Right cardiac atrium (tissue), 5 donors: ENCODE measurements at regions not wholly inside any gene's neighbourhood (a gene's known extent, or its start where the extent isn't known, plus 50 kb on each side); places are given as distances from the start of the nearest gene placed in this dataset.
A peak's percentile ranks its signal among the peaks of the same experiment; 100 is the strongest.

Experiments
- ATAC-seq, 2 donors: fragments of 200-7000 bp; cut with Tn5 transposase; one replicate each; pipeline versions ENCODE4 v1.8.0 to v1.9.1; 2020; ENCODE audit warnings: moderate library complexity in 2 of 2, mild to moderate bottlenecking in 1 of 2
- DNase-seq, 3 donors: peaks; one replicate each; pipeline ENCODE4 v3.0.0-alpha.2; 2020
- H3K27ac ChIP-seq: one replicate; pipeline ENCODE4 v1.5.1; 2013; ENCODE audit warnings: mild to moderate bottlenecking, low read length, control low read depth, moderate library complexity
- H3K27me3 ChIP-seq: one replicate; pipeline ENCODE4 v1.6.1; 2013; ENCODE audit not compliant: control insufficient read depth, insufficient read depth
- H3K4me1 ChIP-seq: one replicate; pipeline ENCODE4 v1.6.1; 2013; ENCODE audit warnings: low read length; ENCODE audit not compliant: control insufficient read depth, insufficient read depth
- H3K4me3 ChIP-seq: one replicate; pipeline ENCODE4 v1.5.1; 2013; ENCODE audit warnings: low read length, control low read depth
- H3K9me3 ChIP-seq: one replicate; pipeline ENCODE4 v1.6.1; 2013; ENCODE audit warnings: low read length; ENCODE audit not compliant: control insufficient read depth
- WGBS: extraction: QIAGEN DNeasy Blood & Tissue Kit; methylation state at CpG from one replicate; pipeline ENCODE4 v1.1.7; 2013; 5-methylcytosine and 5-hydroxymethylcytosine counted together
- intact Hi-C, 4 donors: fragments of 100-400 bp; cut with DNase I; formaldehyde crosslinking; loops; one replicate each; pipeline versions ENCODE4 v1.11.0 to v1.14.0; 2022 to 2023
- donor health status: healthy with polysubstance abuse.
- donor health status: DM: no; HTN: yes; CAD: no.
- donor health status: DM: no; HTN: no; CAD: no.
- donor health status: DM: no; HTN: yes; CAD: no; lungs with severe emphysema.
- donor health status: DM: yes; HTN: yes; CAD: no.

DNA sequence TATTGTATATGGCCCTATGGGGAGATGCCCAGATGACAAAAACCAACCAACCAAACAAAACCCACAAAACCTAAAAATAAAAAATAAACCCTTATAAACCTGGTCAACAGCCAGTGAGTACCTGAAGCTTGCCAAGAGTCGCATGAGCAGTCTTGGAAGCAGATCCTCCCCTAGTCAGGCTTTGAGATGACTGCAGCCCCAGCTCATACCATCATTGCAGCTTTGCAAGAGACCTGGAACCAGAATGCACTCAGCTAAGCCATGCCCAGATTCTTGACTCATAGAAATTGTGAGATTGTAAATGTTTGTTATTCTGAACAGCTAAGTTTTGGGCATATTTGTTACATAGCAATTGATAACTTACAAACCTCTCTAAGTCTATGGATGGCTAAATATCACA lies 326.8 kb downstream of the HLX start:
- Histone ChIP-seq H3K27me3 (no peaks in the 10 kb centered on the region), H3K9me3 (no peaks in the 10 kb centered on the region), H3K4me3 (no peak overlapping the region), H3K27ac (no peak overlapping the region), H3K4me1 (no peaks in the 10 kb centered on the region)
- 67% methylated on average over 1 of the region's 1 CpG for WGBS
- DNase-seq (no peak), ATAC-seq (no peak)
- intact Hi-C loops: loop anchor here in 2 of 4 donors (10.0 kb wide), 2 partner anchors 301 to 331 kb away; partner anchors contain the start of gene HLX (in 1 of the 2)

DNA sequence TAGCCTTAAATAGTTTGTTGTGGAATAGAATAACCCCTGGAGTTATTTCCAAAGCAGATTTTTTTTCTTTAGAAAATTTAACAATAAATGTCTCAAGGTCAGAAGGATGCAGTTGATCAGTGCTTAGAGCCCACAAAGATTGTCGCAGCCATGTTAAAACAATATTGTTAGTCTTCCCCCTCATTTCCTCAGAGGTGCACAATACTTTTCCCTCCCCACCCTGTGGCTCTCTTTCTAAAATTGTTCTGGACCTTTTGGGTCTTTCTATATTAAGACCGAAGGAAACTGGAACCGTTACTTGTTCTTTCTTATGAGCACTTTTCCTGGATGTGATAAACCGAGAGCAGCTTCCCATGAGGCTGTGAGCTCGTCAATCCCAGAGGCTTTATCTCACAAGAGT lies 333.7 kb downstream of the HLX start:
- no peak overlapping the region for H3K4me3 ChIP-seq
- no peaks in the 10 kb centered on the region for H3K9me3 ChIP-seq
- intact Hi-C loops: no loop called here
- WGBS: 41% methylated on average over 5 of the region's 5 CpGs
- DNase-seq: no peak
- ATAC-seq: peak in 1 of 2 donors; percentile 35
- no peaks in the 10 kb centered on the region for H3K27me3 ChIP-seq
- no peak overlapping the region for H3K27ac ChIP-seq
- H3K4me1 ChIP-seq: peaks cover 3% of the 10 kb centered on the region

DNA sequence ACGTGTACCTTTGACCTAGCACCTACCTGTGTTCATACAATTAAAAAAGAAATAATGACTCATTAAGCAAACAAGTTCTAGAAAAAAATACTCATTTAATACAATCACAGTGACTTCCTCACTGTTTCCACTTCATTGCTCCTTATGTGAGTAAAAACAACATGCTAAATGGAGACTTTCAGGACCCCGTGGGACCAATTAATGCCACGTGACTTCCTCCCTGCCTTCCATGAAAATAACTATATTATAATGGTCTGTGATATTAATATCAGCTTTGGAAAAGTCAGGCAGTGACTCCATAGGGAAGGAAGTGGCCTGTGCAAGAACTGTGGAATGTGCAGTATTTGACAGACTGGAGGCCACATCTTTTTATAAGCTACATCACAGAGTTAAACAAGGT lies 337.8 kb downstream of the HLX start:
- Histone ChIP-seq H3K4me1 (peaks cover 3% of the 10 kb centered on the region), H3K27me3 (no peaks in the 10 kb centered on the region), H3K27ac (no peak overlapping the region), H3K9me3 (no peaks in the 10 kb centered on the region), H3K4me3 (no peak overlapping the region)
- ATAC-seq (peak; percentile 63 to 67), DNase-seq (peak in 1 of 3 donors; percentile 55)
- 26% methylated on average over 3 of the region's 3 CpGs for WGBS
- intact Hi-C loops: no loop called here

DNA sequence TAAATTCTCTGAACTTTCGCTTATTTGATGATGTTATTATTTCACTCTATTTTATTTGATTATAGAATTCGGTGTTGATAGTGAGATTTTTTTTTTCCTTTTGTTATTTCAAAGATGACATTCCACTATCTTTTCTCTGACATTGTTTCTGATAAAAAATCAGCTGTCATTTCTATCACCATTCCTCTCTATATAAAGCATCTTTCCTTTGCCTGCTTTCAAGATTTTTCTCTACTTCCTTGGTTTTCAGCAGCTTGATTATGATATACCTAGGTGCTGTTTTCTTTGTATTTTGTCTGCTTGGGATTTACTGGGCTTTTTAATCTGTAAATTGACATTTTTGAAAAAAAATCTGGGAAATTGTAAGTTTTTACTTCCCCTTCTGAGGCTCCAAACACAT lies 344.0 kb downstream of the HLX start:
- WGBS: 87% methylated on average over 2 of the region's 2 CpGs
- H3K27me3 ChIP-seq: no peaks in the 10 kb centered on the region
- H3K9me3 ChIP-seq: no peaks in the 10 kb centered on the region
- no peak overlapping the region for H3K4me3 ChIP-seq
- peaks cover 4% of the 10 kb centered on the region for H3K4me1 ChIP-seq
- DNase-seq (no peak), ATAC-seq (no peak)
- no peak overlapping the region for H3K27ac ChIP-seq
- intact Hi-C loops: no loop called here

DNA sequence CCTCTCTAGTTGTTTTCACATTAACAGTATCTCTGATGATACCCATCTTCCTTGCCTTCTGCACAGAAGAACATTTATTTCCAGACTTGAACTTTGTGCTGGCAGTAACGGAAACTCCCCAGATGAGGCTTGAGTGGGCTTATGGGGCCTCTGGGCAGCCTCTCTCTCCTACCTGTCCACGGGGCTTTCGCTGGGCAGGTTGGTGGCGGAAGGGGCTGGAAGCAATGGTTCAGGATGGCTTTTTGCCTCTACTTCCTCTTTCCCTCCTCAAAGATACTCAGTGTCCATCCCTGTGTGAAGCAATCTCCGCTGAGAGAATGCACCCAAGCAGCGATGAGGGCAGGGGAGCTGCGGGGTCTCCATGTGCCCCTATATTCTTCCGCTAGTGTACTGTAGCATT lies 348.2 kb downstream of the HLX start:
- WGBS: 73% methylated on average over 8 of the region's 8 CpGs
- ATAC-seq (peak in 1 of 2 donors; percentile 22), DNase-seq (no peak)
- intact Hi-C loops: no loop called here
- Histone ChIP-seq H3K27ac (no peak overlapping the region), H3K27me3 (no peaks in the 10 kb centered on the region), H3K4me1 (peaks cover 6% of the 10 kb centered on the region), H3K4me3 (no peak overlapping the region), H3K9me3 (no peaks in the 10 kb centered on the region)

DNA sequence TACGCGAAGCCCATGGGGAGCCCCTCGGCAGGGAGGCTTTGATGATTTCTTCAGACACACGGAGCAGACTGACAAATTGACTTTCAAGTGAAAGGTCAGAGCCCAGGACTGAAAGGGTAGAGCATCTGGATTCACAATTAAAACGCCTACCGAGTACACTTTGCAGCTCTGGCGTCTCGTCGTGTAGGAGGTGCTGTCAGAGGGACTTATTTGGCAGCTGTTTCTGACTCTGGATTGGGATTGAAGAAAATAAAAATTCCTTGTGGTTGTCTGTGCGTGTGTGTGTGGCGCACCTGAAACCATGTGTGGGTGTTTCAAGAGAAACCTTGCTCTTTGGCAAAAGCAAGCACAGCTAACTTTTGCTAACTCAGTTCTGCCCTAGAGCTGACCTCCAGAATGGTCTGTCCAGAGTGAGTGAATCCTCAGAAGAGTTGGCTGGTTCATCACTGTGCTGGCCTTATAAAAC lies 348.7 kb downstream of the HLX start:
- peaks cover 6% of the 10 kb centered on the region for H3K4me1 ChIP-seq
- 26% methylated on average over 11 of the region's 11 CpGs for WGBS
- ATAC-seq (peak in 1 of 2 donors; percentile 34), DNase-seq (no peak)
- H3K4me3 ChIP-seq: no peak overlapping the region
- no peaks in the 10 kb centered on the region for H3K27me3 ChIP-seq
- no peaks in the 10 kb centered on the region for H3K9me3 ChIP-seq
- intact Hi-C loops: no loop called here
- no peak overlapping the region for H3K27ac ChIP-seq

DNA sequence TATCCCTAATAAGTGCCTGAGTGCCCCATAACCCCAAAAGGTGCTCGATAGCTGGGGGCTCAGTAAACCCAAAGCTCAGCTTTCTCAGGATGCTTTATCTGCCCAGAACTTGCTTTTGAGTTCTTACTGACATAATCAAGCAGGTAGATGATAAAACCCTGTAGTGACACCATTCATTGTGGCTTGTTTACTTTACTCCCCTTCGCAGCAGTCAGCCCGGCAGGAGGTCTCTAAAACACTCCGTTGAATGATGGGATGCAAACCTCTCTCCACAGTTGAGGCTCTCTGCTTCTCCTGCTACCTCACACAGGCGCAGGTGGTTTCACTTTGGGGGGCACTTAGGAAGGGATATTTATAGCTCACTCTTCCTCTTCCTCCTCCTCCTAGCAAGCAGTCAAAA lies 349.4 kb downstream of the HLX start:
- Histone ChIP-seq H3K4me3 (no peak overlapping the region), H3K4me1 (peaks cover 6% of the 10 kb centered on the region), H3K27ac (no peak overlapping the region), H3K27me3 (no peaks in the 10 kb centered on the region), H3K9me3 (no peaks in the 10 kb centered on the region)
- intact Hi-C loops: no loop called here
- DNase-seq (no peak), ATAC-seq (no peak)
- 34% methylated on average over 5 of the region's 5 CpGs for WGBS

DNA sequence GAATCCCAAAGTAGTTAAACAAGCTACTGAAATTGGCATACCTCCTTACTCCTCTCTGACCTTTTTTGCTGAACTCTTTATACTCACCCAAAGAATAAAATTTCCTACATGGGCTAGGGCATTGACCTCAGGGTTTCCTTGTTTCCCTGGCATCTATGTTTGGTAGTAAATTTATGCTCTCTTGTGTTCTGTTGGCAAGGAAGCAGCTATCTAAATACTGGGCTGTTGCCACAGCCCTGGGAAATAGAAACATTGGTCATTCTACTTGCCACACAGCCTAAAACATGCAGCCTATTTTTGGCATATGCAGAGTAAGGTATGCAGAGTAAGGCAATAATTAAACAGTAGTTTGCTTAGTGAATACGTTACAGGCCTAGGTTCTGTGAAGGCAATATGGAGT lies 351.4 kb downstream of the HLX start:
- no peak overlapping the region for H3K4me3 ChIP-seq
- H3K9me3 ChIP-seq: no peaks in the 10 kb centered on the region
- peak; percentile 74 to 85 for ATAC-seq
- H3K27ac ChIP-seq: no peak overlapping the region
- no peaks in the 10 kb centered on the region for H3K27me3 ChIP-seq
- intact Hi-C loops: no loop called here
- 64% methylated on average over 1 of the region's 1 CpG for WGBS
- no peak for DNase-seq
- peaks cover 6% of the 10 kb centered on the region for H3K4me1 ChIP-seq

DNA sequence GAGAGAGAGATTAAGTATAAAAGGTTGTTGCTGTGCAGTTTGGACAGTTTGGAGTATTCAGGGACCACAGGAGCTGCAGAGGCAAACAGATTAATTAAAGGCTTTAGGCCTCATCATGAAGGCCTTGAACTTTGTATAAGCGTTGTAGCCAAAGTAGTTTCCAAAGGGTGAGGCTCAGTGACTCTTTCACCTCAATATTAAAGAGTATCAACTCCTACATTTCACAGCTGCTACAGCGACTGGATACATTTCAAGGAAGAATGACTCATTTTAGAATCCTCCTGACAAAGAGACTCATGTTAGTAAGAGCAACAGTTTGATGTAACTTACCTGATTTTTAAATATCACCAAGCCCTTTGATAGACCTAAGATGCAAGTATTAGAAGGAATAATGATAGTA lies 355.5 kb downstream of the HLX start:
- ATAC-seq (no peak), DNase-seq (no peak)
- Histone ChIP-seq H3K9me3 (no peaks in the 10 kb centered on the region), H3K27me3 (no peaks in the 10 kb centered on the region), H3K4me1 (no peaks in the 10 kb centered on the region), H3K27ac (no peak overlapping the region), H3K4me3 (no peak overlapping the region)
- intact Hi-C loops: no loop called here
- WGBS: 57% methylated on average over 2 of the region's 2 CpGs

DNA sequence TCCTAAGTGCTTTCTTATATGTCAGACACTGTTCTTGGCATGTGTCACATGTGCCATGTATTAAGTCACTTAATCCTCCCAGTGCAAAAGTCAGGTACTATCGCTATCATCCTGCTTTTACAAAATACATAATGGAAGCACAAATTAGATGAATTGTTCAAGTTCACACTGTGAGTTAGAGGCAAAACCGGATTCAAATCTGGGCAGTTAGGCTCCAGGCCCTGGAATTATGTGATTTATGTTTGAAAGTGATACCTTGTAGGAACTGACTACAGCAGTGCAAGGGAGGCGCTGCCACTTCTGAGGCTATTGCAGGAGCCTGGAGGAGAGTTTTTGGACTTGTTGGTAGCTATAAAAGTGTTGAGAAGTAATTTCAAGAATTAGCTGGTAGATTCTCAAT lies 358.3 kb downstream of the HLX start:
- H3K27me3 ChIP-seq: no peaks in the 10 kb centered on the region
- WGBS: 94% methylated on average over 3 of the region's 3 CpGs
- H3K4me1 ChIP-seq: peaks cover 4% of the 10 kb centered on the region
- DNase-seq: no peak
- intact Hi-C loops: no loop called here
- H3K9me3 ChIP-seq: no peaks in the 10 kb centered on the region
- no peak overlapping the region for H3K27ac ChIP-seq
- no peak overlapping the region for H3K4me3 ChIP-seq
- no peak for ATAC-seq

DNA sequence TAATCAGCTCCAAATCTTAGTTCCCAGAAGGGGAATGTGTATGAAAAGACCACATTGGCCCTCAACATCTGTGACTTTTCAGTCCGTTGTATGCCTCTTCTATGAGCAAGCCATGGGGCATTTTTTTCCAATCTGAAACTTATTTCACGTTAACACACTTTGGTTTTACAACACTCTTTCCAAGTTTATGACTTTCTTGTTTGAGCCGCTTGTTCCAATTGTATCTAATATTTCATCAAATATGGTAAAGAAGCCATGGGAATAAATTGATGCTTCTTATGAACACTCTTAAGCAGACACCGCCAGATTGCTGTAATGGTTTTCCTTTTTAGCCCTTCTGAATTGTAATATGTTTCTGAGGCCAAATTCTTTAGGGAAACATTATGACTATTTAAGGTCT lies 359.9 kb downstream of the HLX start:
- intact Hi-C loops: no loop called here
- 90% methylated on average over 4 of the region's 4 CpGs for WGBS
- no peak for DNase-seq
- H3K27me3 ChIP-seq: no peaks in the 10 kb centered on the region
- ATAC-seq: no peak
- peaks cover 4% of the 10 kb centered on the region for H3K4me1 ChIP-seq
- no peak overlapping the region for H3K4me3 ChIP-seq
- no peaks in the 10 kb centered on the region for H3K9me3 ChIP-seq
- H3K27ac ChIP-seq: no peak overlapping the region

DNA sequence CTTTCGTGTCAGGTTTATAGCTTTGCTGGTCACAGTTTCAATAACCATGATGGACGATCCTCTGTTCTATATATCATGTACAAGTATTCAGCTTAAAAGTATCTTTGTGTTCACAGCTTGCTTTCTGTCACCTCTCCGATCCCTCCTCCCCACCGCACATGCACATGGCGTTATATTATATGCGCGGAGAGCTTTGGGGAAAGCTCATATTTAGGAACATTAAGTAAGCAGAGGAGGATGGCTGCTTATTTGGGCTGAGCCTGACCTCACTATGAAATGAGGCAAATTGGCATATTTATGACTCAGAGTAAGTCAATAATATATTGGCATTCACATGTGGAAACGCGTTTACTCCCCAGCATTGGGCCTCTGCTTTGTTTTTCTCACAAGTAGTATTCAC lies 360.5 kb downstream of the HLX start:
- no peak overlapping the region for H3K4me3 ChIP-seq
- no peaks in the 10 kb centered on the region for H3K9me3 ChIP-seq
- H3K27me3 ChIP-seq: no peaks in the 10 kb centered on the region
- ATAC-seq: no peak
- no peak overlapping the region for H3K27ac ChIP-seq
- peaks cover 4% of the 10 kb centered on the region for H3K4me1 ChIP-seq
- WGBS: 94% methylated on average over 9 of the region's 9 CpGs
- intact Hi-C loops: no loop called here
- no peak for DNase-seq
